Naive thymus-derived CD4-positive, alpha-beta T cell (primary cell): ENCODE measurements at regions not wholly inside any gene's neighbourhood (a gene's known extent, or its start where the extent isn't known, plus 50 kb on each side); places are given as distances from the start of the nearest gene placed in this dataset.
A peak's percentile ranks its signal among the peaks of the same experiment; 100 is the strongest.
"Not testable (repeated sequence)": the region's sequence is repeated elsewhere in the genome, so short reads cannot be mapped to it uniquely, and the experiment has no call there.

Source experiments
- ATAC-seq: fragments of 150-1000 bp; cut with Tn5 transposase; 2 replicates; pipeline ENCODE4 v1.10.0; 2021; ENCODE audit warnings: mild to moderate bottlenecking, moderate library complexity
- CTCF ChIA-PET: fragments of 350-600 bp; sonication (Branson Sonifier 250); formaldehyde crosslinking; loops from one replicate; lab custom pipeline; 2021; ENCODE audit warnings: antibody characterized with exemption; lab: Charles Lee
- POLR2A ChIA-PET: fragments of 350-600 bp; sonication (Branson Sonifier 250); formaldehyde crosslinking; loops from one replicate; lab custom pipeline; 2021; ENCODE audit warnings: antibody characterized with exemption, inconsistent platforms; lab: Charles Lee
- DNase-seq, 9 donors: peaks; one replicate each; pipeline versions ENCODE4 v3.0.0 to v3.0.0-alpha.2; 2020 to 2022; ENCODE audit warnings: mixed read lengths in 1 of 9
- H3K27ac ChIP-seq: one replicate; pipeline ENCODE4 v1.7.0; 2013; ENCODE audit warnings: mild to moderate bottlenecking, low read depth, low read length, moderate library complexity
- H3K27me3 ChIP-seq, 2 donors: one replicate each; pipeline ENCODE4 v1.7.0; 2013; ENCODE audit warnings: low read length in 2 of 2, mild to moderate bottlenecking in 2 of 2, moderate library complexity in 2 of 2; ENCODE audit not compliant: control insufficient read depth in 2 of 2, insufficient read depth in 2 of 2
- H3K36me3 ChIP-seq, 3 experiments: 1 replicate in 2 of 3; 2 replicates in 1 of 3; pipeline ENCODE4 v1.7.0; 2013; ENCODE audit warnings: low read length in 3 of 3, mild to moderate bottlenecking in 3 of 3, moderate library complexity in 1 of 3; ENCODE audit not compliant: insufficient read depth in 3 of 3, control insufficient read depth in 2 of 3
- H3K4me1 ChIP-seq, 2 donors: one replicate each; pipeline ENCODE4 v1.7.0; 2013; ENCODE audit warnings: low read length in 2 of 2, mild to moderate bottlenecking in 2 of 2, moderate library complexity in 1 of 2; ENCODE audit not compliant: control insufficient read depth in 2 of 2, insufficient read depth in 2 of 2
- H3K4me3 ChIP-seq: 2 replicates; pipeline ENCODE4 v1.7.0; 2013; ENCODE audit warnings: mild to moderate bottlenecking, low read length
- H3K9me3 ChIP-seq, 3 experiments: 1 replicate in 2 of 3; 2 replicates in 1 of 3; pipeline ENCODE4 v1.7.0; 2013; ENCODE audit warnings: low read length in 3 of 3; ENCODE audit not compliant: control insufficient read depth in 2 of 3
- H3K27ac Mint-ChIP-seq, 9 donors: one replicate each; pipeline ENCODE4 v1.8.0; 2020 to 2022; ENCODE audit warnings: mixed read lengths in 9 of 9, mild to moderate bottlenecking in 8 of 9, moderate library complexity in 5 of 9, inconsistent platforms in 2 of 9
- H3K27me3 Mint-ChIP-seq, 5 donors: one replicate each; pipeline ENCODE4 v1.8.0; 2021 to 2022; ENCODE audit warnings: mixed read lengths in 5 of 5, mild to moderate bottlenecking in 1 of 5
- H3K36me3 Mint-ChIP-seq, 5 donors: one replicate each; pipeline ENCODE4 v1.8.0; 2020 to 2022; ENCODE audit warnings: mixed read lengths in 5 of 5, mild to moderate bottlenecking in 3 of 5, inconsistent platforms in 1 of 5
- H3K4me1 Mint-ChIP-seq, 7 donors: one replicate each; pipeline ENCODE4 v1.8.0; 2020 to 2022; ENCODE audit warnings: mixed read lengths in 7 of 7, mild to moderate bottlenecking in 3 of 7, inconsistent platforms in 1 of 7
- H3K4me3 Mint-ChIP-seq, 10 donors: one replicate each; pipeline ENCODE4 v1.8.0; 2020 to 2022; ENCODE audit warnings: mild to moderate bottlenecking in 10 of 10, mixed read lengths in 10 of 10, moderate library complexity in 6 of 10, inconsistent platforms in 2 of 10
- H3K9me3 Mint-ChIP-seq, 11 donors: one replicate each; pipeline ENCODE4 v1.8.0; 2020 to 2022; ENCODE audit warnings: mixed read lengths in 11 of 11, mild to moderate bottlenecking in 4 of 11, inconsistent platforms in 1 of 11, moderate library complexity in 1 of 11
- intact Hi-C, 2 donors: fragments of 100-400 bp; cut with micrococcal nuclease; formaldehyde crosslinking; loops; one replicate each; pipeline ENCODE4 v1.15.1; 2023

- peaks cover 0 to 27% (median 10%) of the 10 kb centered on the region in 11 donors for H3K9me3 Mint-ChIP-seq
- H3K27me3 Mint-ChIP-seq: peaks cover 0 to 16% (median 0%) of the 10 kb centered on the region in 5 donors
- H3K4me1 Mint-ChIP-seq: peaks cover 0 to 15% (median 2%) of the 10 kb centered on the region in 7 donors
- H3K4me3 ChIP-seq, H3K36me3 ChIP-seq, H3K4me1 ChIP-seq, DNase-seq, ATAC-seq, H3K9me3 ChIP-seq, H3K27ac ChIP-seq, H3K27ac Mint-ChIP-seq, H3K27me3 ChIP-seq, H3K4me3 Mint-ChIP-seq, intact Hi-C loops: not testable (repeated sequence)
- H3K36me3 Mint-ChIP-seq: peaks cover 5 to 28% (median 6%) of the 10 kb centered on the region in 5 donors
- ChIA-PET CTCF (interaction anchor here (0.9 kb wide), 1 partner anchor 42 kb away, joined by 3 read pairs; no protein-coding TSS in a partner anchor), POLR2A (interaction anchor here (0.9 to 1.1 kb wide), 2 partner anchors 96 to 209 kb away, joined by 3 read pairs; no protein-coding TSS in a partner anchor)
Measured at GRCh38 chr5:56628616-56629015, 186.7 kb upstream of the MAP3K1 start.

- no peak overlapping the region for H3K27ac Mint-ChIP-seq
- CTCF ChIA-PET: no interaction called here
Measured at GRCh38 chr5:56625541-56625940, 189.8 kb upstream of the MAP3K1 start.

GRCh38 chr5:56624751-56625150, 190.6 kb upstream of the MAP3K1 start:
- DNase-seq (no peak), ATAC-seq (no peak)
- Mint-ChIP-seq H3K27ac (no peak overlapping the region), H3K4me3 (no peak overlapping the region), H3K4me1 (peaks cover 0 to 6% (median 0%) of the 10 kb centered on the region in 7 donors), H3K9me3 (peaks cover 0 to 43% (median 11%) of the 10 kb centered on the region in 11 donors), H3K36me3 (peaks cover under 1 to 25% (median 11%) of the 10 kb centered on the region in 5 donors), H3K27me3 (peaks cover 0 to 3% (median 0%) of the 10 kb centered on the region in 5 donors)
- H3K4me3 ChIP-seq: no peak overlapping the region
- CTCF ChIA-PET: no interaction called here
- H3K27ac ChIP-seq: no peak overlapping the region
- H3K27me3 ChIP-seq: no peaks in the 10 kb centered on the region
- intact Hi-C loops: no loop called here
- H3K4me1 ChIP-seq: no peaks in the 10 kb centered on the region
- POLR2A ChIA-PET: no interaction called here
- H3K36me3 ChIP-seq: no peaks in the 10 kb centered on the region
- H3K9me3 ChIP-seq: no peaks in the 10 kb centered on the region

More at GRCh38 chr5:56625541-56625940, 189.8 kb upstream of the MAP3K1 start:
- peaks cover 0 to 45% (median 11%) of the 10 kb centered on the region in 11 donors for H3K9me3 Mint-ChIP-seq
- Histone ChIP-seq H3K9me3 (no peaks in the 10 kb centered on the region), H3K27me3 (no peaks in the 10 kb centered on the region), H3K36me3 (no peaks in the 10 kb centered on the region), H3K27ac (no peak overlapping the region), H3K4me3 (no peak overlapping the region), H3K4me1 (no peaks in the 10 kb centered on the region)
- intact Hi-C loops: no loop called here
- no peak overlapping the region for H3K4me3 Mint-ChIP-seq
- DNase-seq: no peak
- ATAC-seq: no peak
- POLR2A ChIA-PET: interaction anchor here (1.0 to 1.5 kb wide), 2 partner anchors 8 to 10 kb away, joined by 3 to 4 read pairs; no protein-coding TSS in a partner anchor
- H3K4me1 Mint-ChIP-seq: peaks cover 0 to 8% (median 0%) of the 10 kb centered on the region in 7 donors
- peaks cover 5 to 31% (median 15%) of the 10 kb centered on the region in 5 donors for H3K36me3 Mint-ChIP-seq
- H3K27me3 Mint-ChIP-seq: peaks cover 0 to 5% (median 0%) of the 10 kb centered on the region in 5 donors

GRCh38 chr5:56622141-56622540, 193.2 kb upstream of the MAP3K1 start:
- Histone ChIP-seq H3K27ac (no peak overlapping the region), H3K27me3 (no peaks in the 10 kb centered on the region), H3K4me1 (no peaks in the 10 kb centered on the region), H3K4me3 (no peak overlapping the region), H3K36me3 (no peaks in the 10 kb centered on the region), H3K9me3 (peaks cover 0 to 20% (median 0%) of the 10 kb centered on the region in 3 experiments)
- H3K27me3 Mint-ChIP-seq: peaks cover 0 to 3% (median 0%) of the 10 kb centered on the region in 5 donors
- no peak overlapping the region for H3K4me3 Mint-ChIP-seq
- H3K9me3 Mint-ChIP-seq: peaks cover 4 to 52% (median 14%) of the 10 kb centered on the region in 11 donors
- peaks cover 0 to 17% (median under 1%) of the 10 kb centered on the region in 7 donors for H3K4me1 Mint-ChIP-seq
- ATAC-seq: no peak
- POLR2A ChIA-PET: no interaction called here
- intact Hi-C loops: no loop called here
- CTCF ChIA-PET: no interaction called here
- peaks cover 0 to 29% (median 13%) of the 10 kb centered on the region in 5 donors for H3K36me3 Mint-ChIP-seq
- H3K27ac Mint-ChIP-seq: no peak overlapping the region
- DNase-seq: no peak

- intact Hi-C loops: no loop called here
- Mint-ChIP-seq H3K9me3 (peaks cover 4 to 54% (median 14%) of the 10 kb centered on the region in 11 donors), H3K27ac (peak overlapping the region in 1 of 9 donors; percentile 63), H3K4me1 (peaks cover 0 to 27% (median 10%) of the 10 kb centered on the region in 7 donors), H3K4me3 (no peak overlapping the region), H3K36me3 (peaks cover 0 to 37% (median 13%) of the 10 kb centered on the region in 5 donors), H3K27me3 (no peaks in the 10 kb centered on the region)
- Histone ChIP-seq H3K27me3 (no peaks in the 10 kb centered on the region), H3K4me3 (no peak overlapping the region), H3K36me3 (no peaks in the 10 kb centered on the region), H3K4me1 (peaks cover 2 to 10% of the 10 kb centered on the region in 2 donors), H3K27ac (no peak overlapping the region), H3K9me3 (peaks cover 0 to 20% (median 0%) of the 10 kb centered on the region in 3 experiments)
- ChIA-PET CTCF (interaction anchor here (0.7 kb wide), 1 partner anchor 24 kb away, joined by 3 read pairs; no protein-coding TSS in a partner anchor), POLR2A (interaction anchor here (1.4 kb wide), 1 partner anchor 36 kb away, joined by 3 read pairs; no protein-coding TSS in a partner anchor)
- DNase-seq (no peak), ATAC-seq (no peak)
Measured at GRCh38 chr5:56620903-56621677, 194.3 kb upstream of the MAP3K1 start.

GRCh38 chr5:56617998-56618397, 197.4 kb upstream of the MAP3K1 start:
- ChIA-PET CTCF (interaction anchor here (1.0 to 1.2 kb wide), 2 partner anchors 141 to 345 kb away, joined by 3 read pairs; no protein-coding TSS in a partner anchor), POLR2A (interaction anchor here (0.9 to 1.9 kb wide), 4 partner anchors 8 to 137 kb away, joined by 3 to 8 read pairs (median 4); no protein-coding TSS in a partner anchor)
- Histone ChIP-seq H3K36me3 (no peaks in the 10 kb centered on the region), H3K27me3 (no peaks in the 10 kb centered on the region), H3K27ac (no peak overlapping the region), H3K4me3 (no peak overlapping the region), H3K4me1 (peaks cover 18 to 41% of the 10 kb centered on the region in 2 donors), H3K9me3 (peaks cover 0 to 20% (median 0%) of the 10 kb centered on the region in 3 experiments)
- Mint-ChIP-seq H3K27ac (no peak overlapping the region), H3K9me3 (peaks cover 4 to 54% (median 14%) of the 10 kb centered on the region in 11 donors), H3K4me3 (no peak overlapping the region), H3K36me3 (peaks cover 0 to 48% (median 13%) of the 10 kb centered on the region in 5 donors), H3K4me1 (peaks cover 20 to 58% (median 41%) of the 10 kb centered on the region in 7 donors), H3K27me3 (no peaks in the 10 kb centered on the region)
- DNase-seq (no peak), ATAC-seq (no peak)
- intact Hi-C loops: loop anchor here in 1 of 2 donors (2.0 kb wide), 1 partner anchor 17 kb away; no protein-coding TSS in a partner anchor
